H1 (cell line): ENCODE measurements at regions not wholly inside any gene's neighbourhood (a gene's known extent, or its start where the extent isn't known, plus 50 kb on each side); places are given as distances from the start of the nearest gene placed in this dataset.

Experiments used
- CTCF ChIA-PET: fragments of 300-600 bp; sonication (Branson Sonifier 250); formaldehyde crosslinking; loops from one replicate; lab custom pipeline; 2021; ENCODE audit not compliant: partially characterized antibody; lab: Charles Lee
- POLR2A ChIA-PET: fragments of 300-600 bp; sonication (Branson Sonifier 250); formaldehyde crosslinking; loops from one replicate; lab custom pipeline; 2021; ENCODE audit warnings: inconsistent platforms; ENCODE audit not compliant: partially characterized antibody; lab: Charles Lee
- DNase-seq, 2 experiments: peaks; one replicate each; pipeline versions ENCODE4 v3.0.0 to v3.0.0-alpha.2; 2010 to 2022; ENCODE audit warnings: low spot score in 2 of 2, low read depth in 1 of 2, mixed read lengths in 1 of 2
- FAIRE-seq: peaks from 2 replicates; lab custom pipeline; 2011; peaks lifted over from hg19 to GRCh38; lab: Jason Lieb, UNC
- H2AFZ ChIP-seq: 2 replicates; pipeline ENCODE4 v1.8.1; 2012; ENCODE audit warnings: low read length, inconsistent platforms
- H2AK5ac ChIP-seq: 2 replicates; pipeline ENCODE4 v1.6.1; 2013; ENCODE audit warnings: low read depth, low read length
- H2BK120ac ChIP-seq: replicated peaks from 2 replicates; pipeline ENCODE3; 2013; ENCODE audit warnings: low read depth, low read length, inconsistent platforms
- H2BK12ac ChIP-seq: 2 replicates; pipeline ENCODE4 v1.6.1; 2013; ENCODE audit warnings: low read depth, low read length
- H2BK15ac ChIP-seq: 2 replicates; pipeline ENCODE4 v1.6.1; 2013; ENCODE audit warnings: low read length
- H2BK20ac ChIP-seq: 2 replicates; pipeline ENCODE4 v1.6.1; 2013; ENCODE audit warnings: low read length
- H2BK5ac ChIP-seq: 2 replicates; pipeline ENCODE4 v1.6.1; 2013; ENCODE audit warnings: low read depth, low read length
- H3K14ac ChIP-seq: 2 replicates; pipeline ENCODE4 v1.6.1; 2013; ENCODE audit warnings: inconsistent platforms; ENCODE audit not compliant: insufficient read length
- H3K18ac ChIP-seq: 2 replicates; pipeline ENCODE4 v1.6.1; 2013; ENCODE audit warnings: low read length; ENCODE audit errors: extremely low read depth
- H3K23ac ChIP-seq: 2 replicates; pipeline ENCODE4 v1.6.1; 2013; ENCODE audit warnings: inconsistent platforms; ENCODE audit not compliant: insufficient read length
- H3K23me2 ChIP-seq: 2 replicates; pipeline ENCODE4 v1.6.1; 2013; ENCODE audit warnings: low read depth, low read length
- H3K27ac ChIP-seq: 2 replicates; pipeline ENCODE4 v1.6.1; 2011; ENCODE audit warnings: low read depth, low read length, inconsistent platforms
- H3K27me3 ChIP-seq, 4 experiments: replicated peaks in 1 of 4; 1 replicate in 1 of 4; 2 replicates in 3 of 4; pipeline versions ENCODE4 v1.6.1 to v1.8.1; 2011 to 2013; ENCODE audit warnings: low read length in 3 of 4, mild to moderate bottlenecking in 3 of 4, inconsistent platforms in 2 of 4, mixed read lengths in 2 of 4, moderate library complexity in 1 of 4; ENCODE audit not compliant: control insufficient read depth in 3 of 4, insufficient read depth in 3 of 4; ENCODE audit errors: extremely low read depth in 1 of 4
- H3K36me3 ChIP-seq, 4 experiments: 2 replicates each; pipeline versions ENCODE4 v1.6.1 to v1.8.1; 2011 to 2013; ENCODE audit warnings: mild to moderate bottlenecking in 4 of 4, low read length in 3 of 4, moderate library complexity in 2 of 4, control low read depth in 1 of 4, inconsistent platforms in 1 of 4; ENCODE audit not compliant: insufficient read depth in 4 of 4, control insufficient read depth in 2 of 4
- H3K4ac ChIP-seq: replicated peaks from 2 replicates; pipeline ENCODE3; 2013; ENCODE audit warnings: low read length, low read depth, mixed read lengths, inconsistent platforms; ENCODE audit not compliant: insufficient read length
- H3K4me1 ChIP-seq, 4 experiments: replicated peaks in 1 of 4; 1 replicate in 1 of 4; 2 replicates in 3 of 4; pipeline versions ENCODE4 v1.6.1 to v1.8.1; 2011 to 2013; ENCODE audit warnings: low read length in 3 of 4, inconsistent platforms in 2 of 4, mixed read lengths in 1 of 4; ENCODE audit not compliant: insufficient read depth in 4 of 4, control insufficient read depth in 3 of 4
- H3K4me2 ChIP-seq, 2 experiments: 2 replicates each; pipeline versions ENCODE4 v1.6.1 to v1.8.1; 2011 to 2013; ENCODE audit warnings: low read depth in 2 of 2, low read length in 2 of 2, control low read depth in 1 of 2, inconsistent platforms in 1 of 2, mild to moderate bottlenecking in 1 of 2; ENCODE audit not compliant: insufficient read depth in 1 of 2
- H3K4me3 ChIP-seq, 4 experiments: fragments of 200-600, 300-600 bp in 1 of 4; sonication (generic), shearing (Covaris generic), sonication (Bioruptor Twin) in 1 of 4; 2 replicates each; pipeline versions ENCODE4 v1.5.1 to v1.8.1; 2011 to 2016; ENCODE audit warnings: low read length in 4 of 4, low read depth in 3 of 4, control low read depth in 2 of 4, inconsistent platforms in 2 of 4, mild to moderate bottlenecking in 2 of 4, mixed read lengths in 1 of 4, moderate library complexity in 1 of 4; ENCODE audit not compliant: insufficient read depth in 2 of 4; ENCODE audit errors: extremely low read depth in 1 of 4
- H3K56ac ChIP-seq: replicated peaks from 2 replicates; pipeline ENCODE3; 2013; ENCODE audit warnings: low read depth, mild to moderate bottlenecking, mixed read lengths, low read length, inconsistent platforms; ENCODE audit not compliant: insufficient read length
- H3K79me1 ChIP-seq: 2 replicates; pipeline ENCODE4 v1.6.1; 2013; ENCODE audit warnings: low read depth, low read length, control low read depth
- H3K79me2 ChIP-seq, 2 experiments: 2 replicates each; pipeline versions ENCODE4 v1.6.1 to v1.8.1; 2012 to 2013; ENCODE audit warnings: low read length in 2 of 2, mild to moderate bottlenecking in 2 of 2, inconsistent platforms in 1 of 2; ENCODE audit not compliant: insufficient read depth in 2 of 2, control insufficient read depth in 1 of 2
- H3K9ac ChIP-seq, 4 experiments: replicated peaks in 1 of 4; 1 replicate in 1 of 4; 2 replicates in 3 of 4; pipeline versions ENCODE4 v1.6.1 to v1.8.1; 2011 to 2013; ENCODE audit warnings: low read depth in 3 of 4, low read length in 3 of 4, control low read depth in 2 of 4, mild to moderate bottlenecking in 2 of 4, moderate library complexity in 2 of 4, inconsistent platforms in 1 of 4; ENCODE audit errors: extremely low read depth in 1 of 4
- H3K9me3 ChIP-seq, 2 experiments: 2 replicates each; pipeline versions ENCODE4 v1.6.1 to v1.8.1; 2012 to 2013; ENCODE audit warnings: mild to moderate bottlenecking in 2 of 2, moderate library complexity in 2 of 2, control low read depth in 1 of 2, inconsistent platforms in 1 of 2, low read depth in 1 of 2, low read length in 1 of 2, mixed read lengths in 1 of 2; ENCODE audit not compliant: insufficient read depth in 2 of 2
- H4K20me1 ChIP-seq, 2 experiments: replicated peaks in 1 of 2; 2 replicates each; pipeline versions ENCODE3 to v1.8.1; 2011 to 2013; ENCODE audit warnings: inconsistent platforms in 2 of 2, low read length in 2 of 2, mild to moderate bottlenecking in 1 of 2; ENCODE audit not compliant: insufficient read depth in 2 of 2, control insufficient read depth in 1 of 2
- H4K5ac ChIP-seq: 2 replicates; pipeline ENCODE4 v1.6.1; 2013; ENCODE audit warnings: low read length, low read depth, mixed read lengths, inconsistent platforms; ENCODE audit not compliant: insufficient read length
- H4K8ac ChIP-seq: 2 replicates; pipeline ENCODE4 v1.8.0; 2013; ENCODE audit warnings: mild to moderate bottlenecking, moderate library complexity, low read length, inconsistent platforms; ENCODE audit not compliant: insufficient read depth; ENCODE audit errors: extremely low read depth
- H4K91ac ChIP-seq: replicated peaks from 2 replicates; pipeline ENCODE3; 2013; ENCODE audit warnings: low read length, mixed read lengths, inconsistent platforms; ENCODE audit not compliant: insufficient read length
- CBX5 ChIP-seq: fragments of 300-800, 300-1000 bp; sonication (generic); IDR thresholded peaks from 2 replicates; pipeline ENCODE4 v1.7.1; 2016; ENCODE audit warnings: antibody characterized with exemption, low read length, low read depth
- KDM4A ChIP-seq: IDR thresholded peaks from one replicate; pipeline ENCODE4 v1.7.1; 2012; ENCODE audit warnings: low read depth, mild to moderate bottlenecking, moderate library complexity, low read length, inconsistent platforms; ENCODE audit not compliant: severe bottlenecking
- KDM5A ChIP-seq: fragments of 200-600 bp; IDR thresholded peaks from 2 replicates; pipeline ENCODE4 v1.7.1; 2012; ENCODE audit warnings: mild to moderate bottlenecking, low read length, inconsistent platforms, mixed read lengths
- SRF ChIP-seq: IDR thresholded peaks from 2 replicates; pipeline ENCODE4 v1.6.1; 2011; ENCODE audit warnings: mild to moderate bottlenecking, low read depth, low read length, moderate library complexity
- WGBS, 2 experiments: shearing (Covaris generic) in 1 of 2; methylation state at CpG; one replicate each; pipeline versions ENCODE4 v1.1.6 to v1.1.7; 2013 to 2015; ENCODE audit warnings: low lambda C conversion rate in 2 of 2, mixed read lengths in 2 of 2, inconsistent platforms in 1 of 2, low coverage in 1 of 2, missing lambda C conversion rate in 1 of 2; ENCODE audit not compliant: insufficient replicate concordance in 2 of 2, insufficient coverage in 1 of 2, insufficient read length in 1 of 2; ENCODE audit errors: extremely low coverage in 1 of 2, missing lambda C conversion rate in 1 of 2; 5-methylcytosine and 5-hydroxymethylcytosine counted together

GRCh38 chr14:95463171-95463901, 53.1 kb downstream of the SYNE3 start:
- Histone ChIP-seq H4K91ac (no peak overlapping the region), H4K5ac (no peak overlapping the region), H2BK12ac (no peak overlapping the region), H3K36me3 (no peaks in the 10 kb centered on the region), H3K4ac (no peak overlapping the region), H3K9ac (no peak overlapping the region), H3K27ac (no peak overlapping the region), H4K20me1 (no peaks in the 10 kb centered on the region), H2BK120ac (no peak overlapping the region), H2BK20ac (no peak overlapping the region), H3K14ac (no peak overlapping the region)
- 83% methylated on average over 9 of the region's 9 CpGs; no CpG with 5 or more reads in 1 of the 2 experiments for WGBS, 2 experiments
- FAIRE-seq: no peak
- TF ChIP-seq KDM5A (no peak), KDM4A (no peak), CBX5 (no peak), SRF (no peak)
- TF ChIP-seq, all 59 proteins: peak for 0
- Histone ChIP-seq H3K4me1 (peaks cover 0 to 11% (median 8%) of the 10 kb centered on the region in 4 experiments; a peak in 5 of 7 replicates), H3K18ac (no peak overlapping the region), H3K79me1 (no peaks in the 10 kb centered on the region; the same call in 1 of the 2 replicates), H2AFZ (no peak overlapping the region), H3K4me3 (no peak overlapping the region), H3K56ac (no peak overlapping the region), H3K27me3 (no peaks in the 10 kb centered on the region; a peak in 1 of 7 replicates), H2BK15ac (no peak overlapping the region), H3K23me2 (peaks cover 8% of the 10 kb centered on the region; the same call in 1 of the 2 replicates), H4K8ac (no peak overlapping the region), H3K9me3 (no peaks in the 10 kb centered on the region), H3K23ac (no peak overlapping the region), H2AK5ac (no peak overlapping the region), H2BK5ac (no peak overlapping the region), H3K4me2 (no peak overlapping the region), H3K79me2 (no peaks in the 10 kb centered on the region)
- no peak for DNase-seq
- ChIA-PET POLR2A (no interaction called here), CTCF (interaction anchor here (0.6 to 10.5 kb wide), 9 partner anchors 10 to 1066 kb away, joined by 3 to 129 read pairs (median 3); no protein-coding TSS in a partner anchor)
